ENCODE measurements at regions not wholly inside any gene's neighbourhood (a gene's known extent, or its start where the extent isn't known, plus 50 kb on each side); places are given as distances from the start of the nearest gene placed in this dataset.
"Not testable (repeated sequence)": the region's sequence is repeated elsewhere in the genome, so short reads cannot be mapped to it uniquely, and the experiment has no call there.

GRCh38 chr14:83977583-83977982 lies 1552.4 kb upstream of the FLRT2 start:
- H3K9me3 Mint-ChIP-seq, result peaks cover 10% of the 10 kb centered on the region
- no peaks in the 10 kb centered on the region for H3K4me1 Mint-ChIP-seq (ENCODE audit: low read depth)
- no peak overlapping the region for H3K4me3 Mint-ChIP-seq
- H3K27ac Mint-ChIP-seq, result no peak overlapping the region
- intact Hi-C loops (cut with micrococcal nuclease), result no loop called here
- H3K27me3 Mint-ChIP-seq, result no peaks in the 10 kb centered on the region
- H3K36me3 Mint-ChIP-seq (ENCODE audit: low read depth), result no peaks in the 10 kb centered on the region

- H3K27ac Mint-ChIP-seq; H3K4me3 Mint-ChIP-seq; H3K4me1 Mint-ChIP-seq (ENCODE audit: low read depth); H3K36me3 Mint-ChIP-seq (ENCODE audit: low read depth); intact Hi-C loops (cut with micrococcal nuclease); H3K27me3 Mint-ChIP-seq: not testable (repeated sequence)
- peaks cover 19% of the 10 kb centered on the region for H3K9me3 Mint-ChIP-seq
Measured at GRCh38 chr14:83981676-83982258, 1548.2 kb upstream of the FLRT2 start.

GRCh38 chr14:83988275-83988674 lies 1541.7 kb upstream of the FLRT2 start:
- no peaks in the 10 kb centered on the region for H3K36me3 Mint-ChIP-seq (ENCODE audit: low read depth)
- no peaks in the 10 kb centered on the region for H3K27me3 Mint-ChIP-seq
- intact Hi-C loops (cut with micrococcal nuclease), result no loop called here

GRCh38 chr14:83991666-83992065 lies 1538.3 kb upstream of the FLRT2 start:
- intact Hi-C loops (cut with micrococcal nuclease), result no loop called here
- no peak overlapping the region for H3K27ac Mint-ChIP-seq
- H3K4me1 Mint-ChIP-seq (ENCODE audit: low read depth), result peaks cover 14% of the 10 kb centered on the region
- H3K36me3 Mint-ChIP-seq (ENCODE audit: low read depth), result no peaks in the 10 kb centered on the region
- H3K9me3 Mint-ChIP-seq, result no peaks in the 10 kb centered on the region
- H3K4me3 Mint-ChIP-seq, result no peak overlapping the region
- no peaks in the 10 kb centered on the region for H3K27me3 Mint-ChIP-seq

More at GRCh38 chr14:83988275-83988674, 1541.7 kb upstream of the FLRT2 start:
- peaks cover 15% of the 10 kb centered on the region for H3K4me1 Mint-ChIP-seq (ENCODE audit: low read depth)
- no peak overlapping the region for H3K4me3 Mint-ChIP-seq
- H3K9me3 Mint-ChIP-seq, result peaks cover 10% of the 10 kb centered on the region
- no peak overlapping the region for H3K27ac Mint-ChIP-seq

GRCh38 chr14:83992857-83993256 lies 1537.1 kb upstream of the FLRT2 start:
- H3K4me3 Mint-ChIP-seq, result no peak overlapping the region
- no peaks in the 10 kb centered on the region for H3K36me3 Mint-ChIP-seq (ENCODE audit: low read depth)
- H3K27ac Mint-ChIP-seq, result no peak overlapping the region
- no peaks in the 10 kb centered on the region for H3K27me3 Mint-ChIP-seq
- no peaks in the 10 kb centered on the region for H3K9me3 Mint-ChIP-seq
- intact Hi-C loops (cut with micrococcal nuclease), result no loop called here
- peaks cover 9% of the 10 kb centered on the region for H3K4me1 Mint-ChIP-seq (ENCODE audit: low read depth)

- intact Hi-C loops (cut with micrococcal nuclease), result no loop called here
- no peaks in the 10 kb centered on the region for H3K27me3 Mint-ChIP-seq
- H3K4me3 Mint-ChIP-seq, result no peak overlapping the region
- H3K4me1 Mint-ChIP-seq (ENCODE audit: low read depth), result peaks cover 3% of the 10 kb centered on the region
- no peaks in the 10 kb centered on the region for H3K9me3 Mint-ChIP-seq
- H3K27ac Mint-ChIP-seq, result no peak overlapping the region
- no peaks in the 10 kb centered on the region for H3K36me3 Mint-ChIP-seq (ENCODE audit: low read depth)
Measured at GRCh38 chr14:83993545-83993944, 1536.4 kb upstream of the FLRT2 start.

- no peak overlapping the region for H3K27ac Mint-ChIP-seq
- H3K9me3 Mint-ChIP-seq, result no peaks in the 10 kb centered on the region
- intact Hi-C loops (cut with micrococcal nuclease), result no loop called here
- no peak overlapping the region for H3K4me3 Mint-ChIP-seq
- no peaks in the 10 kb centered on the region for H3K4me1 Mint-ChIP-seq (ENCODE audit: low read depth)
- no peaks in the 10 kb centered on the region for H3K27me3 Mint-ChIP-seq
- no peaks in the 10 kb centered on the region for H3K36me3 Mint-ChIP-seq (ENCODE audit: low read depth)
Measured at GRCh38 chr14:83994020-83994419, 1535.9 kb upstream of the FLRT2 start.

- Mint-ChIP-seq H3K36me3 (ENCODE audit: low read depth) (no peaks in the 10 kb centered on the region), H3K27me3 (no peaks in the 10 kb centered on the region), H3K4me1 (ENCODE audit: low read depth) (no peaks in the 10 kb centered on the region), H3K4me3 (no peak overlapping the region), H3K9me3 (peaks cover 7% of the 10 kb centered on the region), H3K27ac (no peak overlapping the region)
- intact Hi-C loops (cut with micrococcal nuclease), result loop anchor here (10.0 kb wide), 1 partner anchor 536 kb away; no protein-coding TSS in a partner anchor
Measured at GRCh38 chr14:84001023-84001422, 1528.9 kb upstream of the FLRT2 start.

- H3K27me3 Mint-ChIP-seq, result no peaks in the 10 kb centered on the region
Measured at GRCh38 chr14:84003346-84003745, 1526.6 kb upstream of the FLRT2 start.

GRCh38 chr14:84006643-84007155 lies 1523.2 kb upstream of the FLRT2 start:
- H3K9me3 Mint-ChIP-seq, result no peaks in the 10 kb centered on the region
- no peak overlapping the region for H3K4me3 Mint-ChIP-seq
- intact Hi-C loops (cut with micrococcal nuclease), result loop anchor here (10.0 kb wide), 1 partner anchor 542 kb away; no protein-coding TSS in a partner anchor
- H3K4me1 Mint-ChIP-seq (ENCODE audit: low read depth), result no peaks in the 10 kb centered on the region
- H3K36me3 Mint-ChIP-seq (ENCODE audit: low read depth), result no peaks in the 10 kb centered on the region
- H3K27me3 Mint-ChIP-seq, result no peaks in the 10 kb centered on the region
- no peak overlapping the region for H3K27ac Mint-ChIP-seq

More at GRCh38 chr14:84003346-84003745, 1526.6 kb upstream of the FLRT2 start:
- H3K9me3 Mint-ChIP-seq, result peaks cover 7% of the 10 kb centered on the region
- H3K4me1 Mint-ChIP-seq (ENCODE audit: low read depth), result no peaks in the 10 kb centered on the region
- no peaks in the 10 kb centered on the region for H3K36me3 Mint-ChIP-seq (ENCODE audit: low read depth)
- H3K27ac Mint-ChIP-seq, result no peak overlapping the region
- no peak overlapping the region for H3K4me3 Mint-ChIP-seq
- intact Hi-C loops (cut with micrococcal nuclease), result loop anchor here (10.0 kb wide), 1 partner anchor 539 kb away; no protein-coding TSS in a partner anchor

- H3K27ac Mint-ChIP-seq, result no peak overlapping the region
- no peaks in the 10 kb centered on the region for H3K36me3 Mint-ChIP-seq (ENCODE audit: low read depth)
- no peaks in the 10 kb centered on the region for H3K27me3 Mint-ChIP-seq
- no peaks in the 10 kb centered on the region for H3K4me1 Mint-ChIP-seq (ENCODE audit: low read depth)
- H3K9me3 Mint-ChIP-seq, result peaks cover 8% of the 10 kb centered on the region
- no peak overlapping the region for H3K4me3 Mint-ChIP-seq
- intact Hi-C loops (cut with micrococcal nuclease), result no loop called here
Measured at GRCh38 chr14:84013424-84013823, 1516.5 kb upstream of the FLRT2 start.

GRCh38 chr14:84017495-84017894 lies 1512.4 kb upstream of the FLRT2 start:
- intact Hi-C loops (cut with micrococcal nuclease), result no loop called here
- Mint-ChIP-seq H3K4me1 (ENCODE audit: low read depth) (no peaks in the 10 kb centered on the region), H3K36me3 (ENCODE audit: low read depth) (no peaks in the 10 kb centered on the region), H3K4me3 (no peak overlapping the region), H3K9me3 (peaks cover 18% of the 10 kb centered on the region), H3K27ac (no peak overlapping the region), H3K27me3 (no peaks in the 10 kb centered on the region)

GRCh38 chr14:84021433-84021832 lies 1508.5 kb upstream of the FLRT2 start:
- Mint-ChIP-seq H3K4me3 (no peak overlapping the region), H3K27me3 (no peaks in the 10 kb centered on the region), H3K36me3 (ENCODE audit: low read depth) (no peaks in the 10 kb centered on the region), H3K9me3 (peaks cover 25% of the 10 kb centered on the region), H3K4me1 (ENCODE audit: low read depth) (no peaks in the 10 kb centered on the region), H3K27ac (no peak overlapping the region)
- intact Hi-C loops (cut with micrococcal nuclease), result no loop called here

GRCh38 chr14:84024231-84024820 lies 1505.6 kb upstream of the FLRT2 start:
- H3K36me3 Mint-ChIP-seq (ENCODE audit: low read depth), result no peaks in the 10 kb centered on the region
- no peaks in the 10 kb centered on the region for H3K27me3 Mint-ChIP-seq
- H3K4me3 Mint-ChIP-seq, result no peak overlapping the region
- no peak overlapping the region for H3K27ac Mint-ChIP-seq
- peaks cover 25% of the 10 kb centered on the region for H3K9me3 Mint-ChIP-seq
- intact Hi-C loops (cut with micrococcal nuclease), result no loop called here
- H3K4me1 Mint-ChIP-seq (ENCODE audit: low read depth), result no peaks in the 10 kb centered on the region
